Lung (tissue), 11 donors: ENCODE measurements at regions not wholly inside any gene's neighbourhood (a gene's known extent, or its start where the extent isn't known, plus 50 kb on each side); places are given as distances from the start of the nearest gene placed in this dataset.

Experiments used
- ATAC-seq: fragments of 200-7000 bp; cut with Tn5 transposase; one replicate; pipeline ENCODE4 v1.9.1; 2020; ENCODE audit warnings: moderate number of reproducible peaks; ENCODE audit not compliant: insufficient read depth, low FRiP score
- DNase-seq, 3 donors: peaks; one replicate each; pipeline ENCODE4 v3.0.0-alpha.2; 2013 to 2017
- H3K27ac ChIP-seq, 2 donors: one replicate each; pipeline ENCODE4 v1.5.1; 2013; ENCODE audit warnings: mild to moderate bottlenecking in 2 of 2, moderate library complexity in 2 of 2, control low read depth in 1 of 2, inconsistent platforms in 1 of 2, low read depth in 1 of 2, low read length in 1 of 2
- H3K27me3 ChIP-seq, 3 donors: one replicate each; pipeline ENCODE4 v1.5.1; 2013; ENCODE audit warnings: low read length in 2 of 3; ENCODE audit not compliant: control insufficient read depth in 3 of 3, insufficient read depth in 3 of 3
- H3K36me3 ChIP-seq, 4 donors: one replicate each; pipeline ENCODE4 v1.5.1; 2013; ENCODE audit warnings: low read length in 4 of 4, mild to moderate bottlenecking in 1 of 4, moderate library complexity in 1 of 4; ENCODE audit not compliant: control insufficient read depth in 4 of 4, insufficient read depth in 4 of 4
- H3K4me1 ChIP-seq, 5 donors: one replicate each; pipeline ENCODE4 v1.5.1; 2013; ENCODE audit warnings: low read length in 5 of 5, mild to moderate bottlenecking in 2 of 5, moderate library complexity in 1 of 5; ENCODE audit not compliant: control insufficient read depth in 5 of 5, insufficient read depth in 5 of 5
- H3K4me3 ChIP-seq: one replicate; pipeline ENCODE4 v1.5.1; 2013; ENCODE audit warnings: mild to moderate bottlenecking, control low read depth, moderate library complexity
- H3K9ac ChIP-seq, 2 donors: one replicate each; pipeline ENCODE4 v1.5.1; 2013; ENCODE audit warnings: low read length in 2 of 2, control low read depth in 1 of 2; ENCODE audit not compliant: insufficient read depth in 1 of 2
- H3K9me3 ChIP-seq, 4 donors: one replicate each; pipeline ENCODE4 v1.5.1; 2013; ENCODE audit warnings: low read length in 3 of 4, mild to moderate bottlenecking in 1 of 4, moderate library complexity in 1 of 4; ENCODE audit not compliant: control insufficient read depth in 4 of 4, insufficient read depth in 3 of 4
- WGBS, 2 donors: extraction: QIAGEN DNeasy Blood & Tissue Kit; methylation state at CpG; one replicate each; pipeline ENCODE4 v1.1.7; 2013; 5-methylcytosine and 5-hydroxymethylcytosine counted together
- TF ChIP-seq, protein P1 (sequence below): IDR thresholded peaks from 2 replicates; pipeline ENCODE4 v1.5.1; 2012; ENCODE audit warnings: mild to moderate bottlenecking; ENCODE audit errors: control extremely low read depth, extremely low read depth
- donor health status: control.
- donor health status: control.
- donor health status: Bipolar disorder and iron deficiency.
- donor health status: healthy.
- donor health status: DM: yes; HTN: yes; CAD: no.

DNA sequence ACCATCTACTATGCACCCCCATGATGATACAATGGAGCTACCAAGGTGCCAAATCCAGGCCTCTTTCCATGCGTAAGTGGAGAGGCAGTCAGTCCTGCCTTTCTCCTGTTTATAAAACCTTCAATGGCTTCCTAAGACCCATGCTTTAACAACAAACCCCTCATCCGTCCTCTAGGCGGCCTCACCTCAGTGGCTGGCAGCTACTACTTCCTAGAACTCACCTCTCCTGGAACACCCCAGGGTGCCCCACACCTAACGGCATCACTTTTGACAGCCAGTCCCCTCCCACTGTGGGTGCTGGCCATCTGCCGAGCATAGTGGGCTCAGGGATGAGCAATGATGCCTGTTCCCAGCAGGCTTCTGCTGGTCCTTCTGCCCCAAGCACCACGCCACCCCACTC lies 80.0 kb upstream of the TAB2 start:
- Histone ChIP-seq H3K27me3 (no peaks in the 10 kb centered on the region), H3K4me1 (peaks cover 0 to 40% (median 3%) of the 10 kb centered on the region in 5 donors), H3K36me3 (no peaks in the 10 kb centered on the region), H3K9me3 (peaks cover 0 to 13% (median 0%) of the 10 kb centered on the region in 4 donors), H3K9ac (no peak overlapping the region), H3K27ac (no peak overlapping the region), H3K4me3 (no peak overlapping the region)
- TF ChIP-seq, protein P1, sequence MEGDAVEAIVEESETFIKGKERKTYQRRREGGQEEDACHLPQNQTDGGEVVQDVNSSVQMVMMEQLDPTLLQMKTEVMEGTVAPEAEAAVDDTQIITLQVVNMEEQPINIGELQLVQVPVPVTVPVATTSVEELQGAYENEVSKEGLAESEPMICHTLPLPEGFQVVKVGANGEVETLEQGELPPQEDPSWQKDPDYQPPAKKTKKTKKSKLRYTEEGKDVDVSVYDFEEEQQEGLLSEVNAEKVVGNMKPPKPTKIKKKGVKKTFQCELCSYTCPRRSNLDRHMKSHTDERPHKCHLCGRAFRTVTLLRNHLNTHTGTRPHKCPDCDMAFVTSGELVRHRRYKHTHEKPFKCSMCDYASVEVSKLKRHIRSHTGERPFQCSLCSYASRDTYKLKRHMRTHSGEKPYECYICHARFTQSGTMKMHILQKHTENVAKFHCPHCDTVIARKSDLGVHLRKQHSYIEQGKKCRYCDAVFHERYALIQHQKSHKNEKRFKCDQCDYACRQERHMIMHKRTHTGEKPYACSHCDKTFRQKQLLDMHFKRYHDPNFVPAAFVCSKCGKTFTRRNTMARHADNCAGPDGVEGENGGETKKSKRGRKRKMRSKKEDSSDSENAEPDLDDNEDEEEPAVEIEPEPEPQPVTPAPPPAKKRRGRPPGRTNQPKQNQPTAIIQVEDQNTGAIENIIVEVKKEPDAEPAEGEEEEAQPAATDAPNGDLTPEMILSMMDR, result no peak
- DNase-seq (no peak), ATAC-seq (no peak)
- 96 to 99% methylated on average over 6 of the region's 6 CpGs for whole genome bisulfite sequencing, 2 donors

DNA sequence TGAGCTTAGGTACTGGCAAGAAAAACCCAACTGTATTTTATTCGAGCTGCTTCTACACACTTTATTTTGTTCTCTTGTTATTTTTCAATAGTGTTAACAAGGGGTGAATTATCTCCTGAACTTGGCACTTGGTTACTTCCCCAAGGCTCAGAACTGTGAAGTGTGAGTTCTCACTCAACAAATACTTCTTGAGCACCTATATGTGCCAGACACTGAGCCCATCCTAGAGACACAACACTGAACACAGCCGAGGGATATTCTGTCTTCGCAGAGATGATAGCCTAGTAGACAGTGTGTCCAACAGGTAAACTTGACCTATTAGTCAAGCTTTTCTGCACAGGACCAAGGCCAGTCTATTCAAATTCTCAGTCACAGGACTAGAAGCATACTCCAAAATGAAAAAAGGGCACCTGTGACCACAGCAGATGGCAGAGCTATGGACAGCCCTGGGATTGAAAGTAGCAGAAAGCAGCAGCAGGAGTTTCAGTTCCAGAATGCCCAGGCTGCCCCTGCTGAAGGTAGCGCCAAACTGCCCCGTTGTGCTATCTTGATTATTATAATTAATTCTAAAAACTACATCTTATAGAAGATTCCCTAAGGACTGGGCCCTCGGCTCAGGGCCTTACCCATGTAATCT lies 77.8 kb upstream of the TAB2 start:
- 95% methylated on average over 6 of the region's 6 CpGs for WGBS, 2 donors
- Histone ChIP-seq H3K27ac (no peak overlapping the region), H3K9ac (no peak overlapping the region), H3K36me3 (no peaks in the 10 kb centered on the region), H3K27me3 (no peaks in the 10 kb centered on the region), H3K9me3 (peaks cover 0 to 13% (median 2%) of the 10 kb centered on the region in 4 donors), H3K4me3 (peak overlapping the region; percentile 2), H3K4me1 (peaks cover 0 to 23% (median under 1%) of the 10 kb centered on the region in 5 donors)
- no peak for ATAC-seq
- DNase-seq, result no peak
- TF ChIP-seq, protein P1, result no peak

DNA sequence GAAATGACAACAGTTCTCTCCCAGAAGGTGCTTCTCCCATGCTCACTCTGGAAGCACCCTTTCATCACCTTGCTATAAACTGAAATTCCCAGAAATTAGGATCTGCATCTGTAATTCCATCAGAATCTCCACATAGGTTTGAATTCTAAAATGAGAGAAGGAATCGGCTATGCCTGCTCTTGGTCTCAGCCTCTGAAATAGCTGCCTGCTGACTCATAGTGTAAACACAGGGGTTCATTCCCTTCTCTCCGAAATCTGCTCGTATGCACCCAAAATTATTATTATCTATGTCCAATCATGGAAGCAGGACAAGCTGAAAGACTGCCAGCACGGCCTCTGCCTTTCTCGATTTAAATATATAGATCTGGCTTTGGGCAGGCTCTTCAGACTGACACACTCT lies 74.6 kb upstream of the TAB2 start:
- Histone ChIP-seq H3K9me3 (peaks cover 0 to 13% (median 2%) of the 10 kb centered on the region in 4 donors), H3K9ac (no peak overlapping the region), H3K36me3 (no peaks in the 10 kb centered on the region), H3K27me3 (no peaks in the 10 kb centered on the region), H3K27ac (no peak overlapping the region), H3K4me1 (peaks cover 0 to 4% (median 0%) of the 10 kb centered on the region in 5 donors), H3K4me3 (no peak overlapping the region)
- ATAC-seq, result no peak
- no peak for DNase-seq
- TF ChIP-seq, protein P1, result no peak
- 84 to 93% methylated on average over 5 of the region's 5 CpGs for WGBS, 2 donors

DNA sequence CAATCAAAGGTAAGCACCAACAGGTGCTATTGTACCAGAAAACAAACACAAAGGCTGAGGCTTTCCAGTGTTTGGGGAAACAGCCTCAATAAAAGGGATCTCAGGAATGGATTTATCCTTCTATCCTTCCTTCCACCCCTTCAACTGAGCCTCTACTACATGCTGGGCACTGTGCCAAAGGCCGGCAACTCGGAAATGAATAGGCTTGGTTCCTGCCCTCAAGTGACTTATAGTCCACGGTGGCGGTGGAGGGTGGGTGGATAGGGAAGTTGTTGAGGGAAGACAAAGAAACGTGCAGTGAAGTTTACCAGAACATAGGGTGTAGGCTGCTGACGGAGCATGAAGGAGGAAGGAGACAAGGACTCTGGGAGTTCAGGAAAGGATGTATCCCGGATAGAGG lies 73.4 kb upstream of the TAB2 start:
- Histone ChIP-seq H3K4me1 (peaks cover 0 to 9% (median 0%) of the 10 kb centered on the region in 5 donors), H3K36me3 (no peaks in the 10 kb centered on the region), H3K27me3 (no peaks in the 10 kb centered on the region), H3K4me3 (no peak overlapping the region), H3K9ac (no peak overlapping the region), H3K9me3 (peaks cover 0 to 8% (median 2%) of the 10 kb centered on the region in 4 donors), H3K27ac (no peak overlapping the region)
- TF ChIP-seq, protein P1, result no peak
- ATAC-seq (no peak), DNase-seq (no peak)
- WGBS, 2 donors, result 68 to 74% methylated on average over 7 of the region's 7 CpGs
